ENCODE measurements at regions not wholly inside any gene's neighbourhood (a gene's known extent, or its start where the extent isn't known, plus 50 kb on each side); places are given as distances from the start of the nearest gene placed in this dataset.

DNA sequence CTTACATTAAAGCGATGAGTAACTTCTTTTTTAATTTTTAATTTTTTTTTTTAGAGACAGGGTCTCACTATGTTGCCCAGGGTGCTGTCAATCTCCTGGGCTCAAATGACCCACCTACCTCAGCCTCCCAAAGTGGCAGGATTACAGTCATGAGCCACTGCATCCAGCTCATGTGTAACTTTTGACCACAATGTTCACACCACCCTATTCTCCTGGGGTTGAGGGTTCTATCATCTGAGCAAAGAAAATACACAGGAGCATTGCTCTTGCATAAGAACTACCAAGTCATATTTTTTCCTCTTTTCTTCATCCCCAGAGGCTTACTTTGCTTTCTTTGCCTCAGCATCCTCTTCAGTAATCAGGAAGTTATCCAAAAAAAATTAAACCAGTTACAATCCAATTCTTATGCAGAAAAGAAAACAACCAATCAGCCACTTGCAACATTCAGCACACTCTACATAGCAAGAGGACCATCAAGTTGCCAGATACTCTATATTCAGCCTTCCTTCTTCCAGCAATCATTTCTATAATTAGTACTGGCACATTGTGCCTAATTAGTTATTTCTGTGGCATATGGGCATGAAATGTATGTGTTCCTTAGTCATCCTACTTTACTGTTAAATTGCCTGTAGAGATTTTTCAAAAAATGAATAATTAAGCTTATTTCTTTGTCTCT lies 345.6 kb downstream of the AKAIN1 start:
- no peak for DNase-seq

GRCh38 chr18:4847056-4847455 lies 350.0 kb downstream of the AKAIN1 start:
- no peak for DNase-seq

DNA sequence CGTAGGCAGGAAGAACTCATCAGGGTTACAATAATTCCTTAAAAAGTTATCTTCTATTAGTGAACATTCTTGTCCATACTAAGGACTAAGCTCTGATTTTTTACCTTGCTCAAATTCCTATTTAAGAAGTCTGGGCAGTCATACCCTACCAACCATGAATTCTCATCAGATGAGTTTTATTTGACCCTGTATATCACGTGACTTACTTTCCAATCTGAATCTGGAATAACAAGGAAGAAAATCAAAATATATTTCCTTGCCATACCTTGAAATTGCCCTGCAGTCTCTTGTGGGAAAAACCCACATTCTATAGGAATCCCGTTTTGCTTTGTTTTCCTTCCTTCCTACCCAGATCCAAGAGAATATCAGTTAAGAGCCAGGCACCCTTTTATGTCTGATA lies 352.7 kb downstream of the AKAIN1 start:
- no peak for DNase-seq

- no peak for DNase-seq
Observed at GRCh38 chr18:4843771-4844170, 353.3 kb downstream of the AKAIN1 start.

DNA sequence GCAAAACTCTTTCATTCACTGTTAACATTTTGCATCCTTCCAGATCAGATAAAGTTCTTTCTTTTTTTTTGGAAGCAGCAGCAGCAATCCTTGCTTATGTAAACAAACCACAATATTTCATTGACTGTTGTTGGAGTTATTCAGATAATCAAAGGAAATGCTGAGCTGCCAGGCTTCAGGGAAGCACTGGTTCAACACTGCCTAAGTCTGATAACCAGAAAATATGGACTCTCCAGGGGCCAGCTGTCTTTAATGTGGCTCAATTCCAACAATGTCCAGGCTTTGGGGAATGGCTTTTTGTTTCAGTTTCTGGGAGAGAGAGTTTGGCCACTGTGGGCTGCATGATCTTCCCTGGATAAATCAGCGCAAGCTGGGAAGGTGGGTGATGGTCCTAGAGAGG lies 354.3 kb downstream of the AKAIN1 start:
- peak; percentile 9 for DNase-seq

- peak; percentile 27 for DNase-seq
Observed at GRCh38 chr18:4842287-4842686, 354.8 kb downstream of the AKAIN1 start.

- no peak for DNase-seq
Observed at GRCh38 chr18:4839639-4840038, 357.4 kb downstream of the AKAIN1 start.

DNA sequence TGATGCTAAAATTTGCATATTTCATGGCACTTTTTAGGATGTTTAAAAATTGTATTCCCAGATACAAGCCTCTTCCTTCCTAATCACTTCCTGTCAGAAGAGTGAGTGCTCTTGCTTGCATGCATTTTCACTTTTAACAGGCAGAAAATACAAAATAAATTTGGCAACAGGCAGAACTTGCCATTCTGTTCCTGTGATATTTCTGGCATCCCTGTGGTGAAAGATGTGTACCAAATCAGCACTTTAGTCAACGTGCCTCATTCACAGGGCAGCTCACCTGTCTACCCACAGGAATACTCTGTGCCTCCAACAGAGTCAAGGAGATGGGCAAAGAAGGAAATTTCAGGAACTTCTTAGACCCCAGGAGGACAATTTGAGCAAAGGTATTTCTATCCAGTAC lies 360.9 kb downstream of the AKAIN1 start:
- no peak for DNase-seq

- DNase-seq, result no peak
Observed at GRCh38 chr18:4831791-4832375, 365.2 kb downstream of the AKAIN1 start.

GRCh38 chr18:4831127-4831526 lies 365.9 kb downstream of the AKAIN1 start:
- DNase-seq, result no peak

GRCh38 chr18:4823091-4823490 lies 368.0 kb upstream of the DLGAP1 start:
- no peak for DNase-seq

- no peak for DNase-seq
Observed at GRCh38 chr18:4821801-4822200, 366.7 kb upstream of the DLGAP1 start.

DNA sequence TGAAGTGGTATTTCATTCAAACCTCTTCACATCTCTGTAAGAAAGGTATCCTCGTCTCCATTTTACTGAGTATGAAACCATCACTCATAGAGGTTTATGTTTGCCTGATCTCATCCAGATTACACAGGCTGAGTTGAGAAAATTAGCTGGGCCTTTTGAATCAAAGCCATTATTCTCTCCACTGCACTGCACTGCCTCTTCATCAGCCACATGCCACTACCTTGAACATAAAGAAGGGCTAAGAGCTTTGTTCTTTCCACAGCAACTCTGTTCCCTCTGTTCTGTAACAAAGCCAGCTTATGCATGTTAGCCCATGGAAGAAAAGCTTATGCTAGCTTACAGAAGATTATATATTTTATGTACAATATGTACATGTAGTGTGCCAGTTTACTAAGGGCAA lies 362.6 kb upstream of the DLGAP1 start:
- DNase-seq, result no peak

DNA sequence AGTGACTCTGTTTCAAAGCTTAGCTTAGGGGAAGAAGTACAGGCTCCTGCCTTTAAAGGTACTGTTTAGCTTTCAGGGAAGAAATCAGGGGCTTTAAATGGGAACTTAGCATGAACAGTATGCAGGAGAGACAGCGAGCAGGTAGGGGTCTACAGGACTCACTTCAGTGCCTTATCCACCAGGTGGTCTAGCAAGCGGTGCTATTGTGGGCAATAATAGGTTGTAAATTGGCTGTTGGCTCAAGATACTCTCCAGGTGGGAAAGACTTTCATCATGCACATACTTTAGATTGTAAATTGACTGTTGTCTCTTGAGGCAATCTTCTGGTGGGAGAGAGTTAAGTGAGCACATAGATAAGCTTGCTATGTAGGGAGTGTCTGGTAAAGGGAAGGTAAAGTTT lies 358.6 kb upstream of the DLGAP1 start:
- DNase-seq, result no peak

DNA sequence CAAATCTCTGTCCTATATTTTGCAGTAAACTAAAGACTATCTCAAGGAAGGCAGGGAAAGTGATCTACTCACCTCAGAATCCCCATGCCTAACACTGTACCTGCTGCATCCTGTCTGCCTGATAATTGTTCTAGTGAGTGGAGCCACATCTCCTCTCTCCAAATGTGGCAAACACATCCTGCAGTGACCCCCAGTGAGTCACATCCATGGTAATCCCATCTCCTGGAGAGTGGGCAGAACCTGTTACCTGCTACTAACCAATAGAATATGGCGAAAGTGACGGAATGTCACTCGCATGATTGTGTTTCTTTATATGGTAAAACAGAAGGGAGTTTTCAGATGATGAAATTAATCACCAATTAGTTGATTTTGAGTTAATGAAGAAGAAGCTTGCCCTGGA lies 353.8 kb upstream of the DLGAP1 start:
- no peak for DNase-seq

- peak; percentile 3 for DNase-seq
Observed at GRCh38 chr18:4807604-4808293, 352.6 kb upstream of the DLGAP1 start.

- peak; percentile 39 for DNase-seq
Observed at GRCh38 chr18:4806331-4806730, 351.2 kb upstream of the DLGAP1 start.

DNA sequence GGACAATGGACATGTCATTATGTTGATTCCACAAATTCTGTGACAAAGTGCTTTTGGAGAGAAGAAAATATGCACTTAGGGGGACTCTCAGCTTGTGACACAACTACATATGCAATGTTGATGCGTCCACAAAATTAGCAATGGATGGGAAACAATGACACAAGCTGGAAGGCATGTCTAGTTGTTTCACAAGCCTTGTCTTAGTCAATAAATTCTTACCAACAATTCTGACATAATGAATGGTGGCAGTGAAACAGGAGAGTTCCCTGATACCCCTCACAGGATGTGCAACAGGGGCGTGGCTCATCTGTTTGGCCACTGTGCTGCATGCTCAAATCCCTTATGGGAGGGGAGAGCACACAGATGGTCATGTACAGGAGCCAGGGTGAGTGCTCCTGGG lies 347.2 kb upstream of the DLGAP1 start:
- DNase-seq, result no peak

- DNase-seq, result no peak
Observed at GRCh38 chr18:4801151-4801550, 346.0 kb upstream of the DLGAP1 start.

DNA sequence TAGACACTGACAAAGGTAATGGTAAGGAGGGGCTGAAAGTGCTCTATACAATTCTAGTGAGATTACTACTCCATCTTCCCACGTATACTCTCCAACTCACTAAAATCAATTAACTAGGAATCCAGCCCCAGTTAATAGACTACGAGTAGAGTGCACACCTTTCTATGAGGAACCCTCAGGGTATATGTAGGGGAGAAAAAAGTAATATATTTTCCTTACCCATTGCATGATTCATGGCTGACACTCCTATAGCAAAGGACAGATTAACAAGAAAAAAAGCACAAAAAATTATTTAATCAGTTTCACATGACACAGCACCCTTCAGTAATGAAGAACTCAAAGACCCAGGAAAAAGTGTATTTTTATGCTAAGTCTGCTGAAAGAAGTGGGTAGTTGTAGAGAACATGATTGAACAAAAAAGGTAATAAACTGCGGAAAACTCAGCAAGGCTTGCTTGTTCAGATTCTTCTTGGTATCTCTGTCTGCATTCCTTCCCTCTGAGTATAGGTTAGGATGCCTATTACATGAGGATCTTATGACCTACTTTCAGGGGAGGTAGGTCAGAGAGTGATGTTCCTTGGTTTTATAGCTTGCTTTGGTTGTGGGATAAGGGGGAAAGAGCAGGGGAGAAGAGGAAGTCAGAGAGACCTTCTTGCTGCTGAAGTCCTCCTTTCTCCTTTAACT lies 342.0 kb upstream of the DLGAP1 start:
- DNase-seq, result no peak

DNA sequence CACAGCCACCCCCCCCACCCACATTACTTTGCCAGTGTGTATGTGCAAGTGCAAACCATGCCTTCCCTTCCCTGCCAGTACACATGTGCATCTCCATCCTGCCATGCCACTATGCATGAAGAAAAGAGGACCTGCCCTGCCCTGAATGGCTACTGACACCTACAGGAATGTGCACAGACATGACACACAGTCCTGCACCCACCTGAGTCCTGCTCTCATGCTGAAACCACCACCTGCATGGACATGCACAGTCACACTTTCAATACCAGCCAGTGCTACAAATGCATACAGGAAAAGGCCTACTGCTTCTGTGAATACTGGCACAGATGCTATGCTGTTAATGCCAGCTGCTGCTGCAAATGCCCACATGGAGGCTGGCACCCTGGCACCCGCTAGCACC lies 334.4 kb upstream of the DLGAP1 start:
- no peak for DNase-seq

DNA sequence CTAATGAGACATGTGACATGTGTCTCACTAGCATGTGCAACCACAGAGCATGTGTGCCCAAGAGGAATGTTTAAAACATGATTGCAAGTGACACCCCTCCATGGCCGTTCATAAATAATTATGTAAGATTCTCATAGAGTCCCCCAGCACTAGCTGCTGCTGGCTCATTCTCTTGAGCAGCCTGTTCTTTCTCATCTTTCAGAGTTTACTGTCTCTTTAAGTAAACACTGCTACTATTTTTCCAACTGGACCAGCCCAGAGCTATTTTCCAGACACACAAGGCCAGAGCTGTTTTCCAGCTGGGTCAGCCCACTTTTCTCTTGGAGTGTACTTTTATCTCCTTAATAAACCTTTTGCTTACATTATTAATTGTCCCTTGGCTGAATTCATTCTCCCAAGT lies 326.8 kb upstream of the DLGAP1 start:
- DNase-seq, result no peak

DNA sequence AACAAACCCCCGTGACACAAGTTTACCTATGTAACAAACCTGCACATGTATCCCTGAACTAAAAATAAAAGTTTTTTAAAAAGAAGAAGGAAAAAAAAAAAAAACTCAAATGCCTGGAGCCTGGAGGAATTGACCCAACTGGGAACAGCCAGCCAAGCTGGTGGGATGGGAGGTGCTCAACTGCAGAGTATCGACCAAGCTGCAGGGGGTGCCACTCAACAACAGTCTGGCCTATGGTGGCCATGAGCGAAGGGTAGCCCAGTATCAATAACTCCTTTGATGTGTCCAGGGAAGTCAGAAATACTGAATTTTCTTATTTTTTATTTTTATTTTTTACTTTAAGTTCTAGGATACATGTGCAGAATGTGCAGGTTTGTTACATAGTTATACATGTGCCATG lies 310.3 kb upstream of the DLGAP1 start:
- DNase-seq, result no peak

DNA sequence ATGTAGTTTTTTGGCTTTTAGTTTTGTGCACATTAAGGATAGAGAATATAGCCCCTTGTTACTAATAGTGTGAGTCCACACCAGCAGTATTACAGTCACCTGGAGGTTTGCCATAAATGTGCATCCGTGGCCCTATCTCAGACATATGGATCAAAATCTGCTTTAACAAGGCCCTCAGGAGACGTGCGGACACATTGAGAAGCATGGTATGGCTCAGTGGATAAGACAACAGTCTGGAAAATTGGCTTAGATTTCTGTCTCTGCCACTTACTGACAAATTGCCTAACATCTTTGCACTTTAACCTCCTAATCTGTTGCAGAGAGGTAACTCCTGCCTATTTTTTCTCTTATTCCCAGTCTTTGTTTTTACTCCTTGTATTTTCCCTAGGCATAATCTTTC lies 307.2 kb upstream of the DLGAP1 start:
- DNase-seq, result no peak
